HL-60 (cell line): ENCODE measurements at regions not wholly inside any gene's neighbourhood (a gene's known extent, or its start where the extent isn't known, plus 50 kb on each side); places are given as distances from the start of the nearest gene placed in this dataset.

Source experiments
- CTCF ChIP-seq: IDR thresholded peaks from one replicate; pipeline ENCODE4 v1.5.1; 2011; ENCODE audit warnings: low read length, control low read depth, inconsistent platforms; ENCODE audit not compliant: insufficient read depth
- GABPA ChIP-seq: IDR thresholded peaks from 2 replicates; pipeline ENCODE4 v1.6.1; 2012; ENCODE audit warnings: low read depth
- REST ChIP-seq: IDR thresholded peaks from 2 replicates; pipeline ENCODE4 v1.6.1; 2012; ENCODE audit warnings: low read depth; ENCODE audit not compliant: insufficient replicate concordance
- SPI1 ChIP-seq: IDR thresholded peaks from 2 replicates; pipeline ENCODE4 v1.6.1; 2012; ENCODE audit warnings: low read depth, mild to moderate bottlenecking, borderline replicate concordance

- TF ChIP-seq CTCF: no peak
- no peak for TF ChIP-seq SPI1
- TF ChIP-seq REST: no peak
- TF ChIP-seq GABPA: no peak
Observed at GRCh38 chr1:112245114-112245513, 150.9 kb upstream of the CTTNBP2NL start.
